Small intestine (tissue), 7 donors: ENCODE measurements at regions not wholly inside any gene's neighbourhood (a gene's known extent, or its start where the extent isn't known, plus 50 kb on each side); places are given as distances from the start of the nearest gene placed in this dataset.

Experiments used
- DNase-seq, 2 donors: peaks; one replicate each; pipeline versions ENCODE4 v3.0.0 to v3.0.0-alpha.2; 2013
- FAIRE-seq: peaks from 2 replicates; lab custom pipeline; 2012; peaks lifted over from hg19 to GRCh38; lab: Jason Lieb, UNC
- H3K27ac ChIP-seq, 3 donors: one replicate each; pipeline ENCODE4 v1.5.1; 2013; ENCODE audit warnings: low read length in 2 of 3, mild to moderate bottlenecking in 2 of 3, control low read depth in 1 of 3, inconsistent platforms in 1 of 3, low read depth in 1 of 3, moderate library complexity in 1 of 3
- H3K27me3 ChIP-seq, 3 donors: one replicate each; pipeline ENCODE4 v1.6.1; 2013; ENCODE audit warnings: low read length in 3 of 3, inconsistent platforms in 1 of 3; ENCODE audit not compliant: control insufficient read depth in 3 of 3, insufficient read depth in 3 of 3
- H3K36me3 ChIP-seq, 3 donors: one replicate each; pipeline ENCODE4 v1.6.1; 2013; ENCODE audit warnings: low read length in 3 of 3, inconsistent platforms in 1 of 3, low read depth in 1 of 3, mild to moderate bottlenecking in 1 of 3, moderate library complexity in 1 of 3; ENCODE audit not compliant: control insufficient read depth in 3 of 3, insufficient read depth in 2 of 3
- H3K4me1 ChIP-seq, 3 donors: one replicate each; pipeline ENCODE4 v1.6.1; 2013; ENCODE audit warnings: low read length in 2 of 3, inconsistent platforms in 1 of 3, low read depth in 1 of 3, mild to moderate bottlenecking in 1 of 3, moderate library complexity in 1 of 3; ENCODE audit not compliant: control insufficient read depth in 3 of 3, insufficient read depth in 2 of 3
- H3K4me3 ChIP-seq, 3 donors: one replicate each; pipeline ENCODE4 v1.5.1; 2013; ENCODE audit warnings: low read length in 3 of 3, control low read depth in 1 of 3, inconsistent platforms in 1 of 3, low read depth in 1 of 3, mild to moderate bottlenecking in 1 of 3, moderate library complexity in 1 of 3
- H3K9me3 ChIP-seq, 2 donors: one replicate each; pipeline ENCODE4 v1.6.1; 2013; ENCODE audit warnings: low read depth in 1 of 2, low read length in 1 of 2; ENCODE audit not compliant: control insufficient read depth in 2 of 2, insufficient read depth in 1 of 2
- WGBS, 3 donors: extraction: QIAGEN DNeasy Blood & Tissue Kit; methylation state at CpG; one replicate each; pipeline ENCODE4 v1.1.7; 2013; 5-methylcytosine and 5-hydroxymethylcytosine counted together
- donor health status: healthy with polysubstance abuse.
- donor health status: control.
- donor health status: control.
- donor health status: Bipolar disorder and iron deficiency.
- donor health status: healthy.

GRCh38 chr7:25887266-25887665, 264.7 kb upstream of the NFE2L3 start:
- no peak overlapping the region for H3K4me3 ChIP-seq
- FAIRE-seq: no peak
- H3K9me3 ChIP-seq: no peaks in the 10 kb centered on the region
- H3K27me3 ChIP-seq: peaks cover 0 to 17% (median 6%) of the 10 kb centered on the region in 3 donors
- H3K4me1 ChIP-seq: no peaks in the 10 kb centered on the region
- no peak overlapping the region for H3K27ac ChIP-seq
- 68 to 89% (median 85%) methylated on average over 3 of the region's 3 CpGs for WGBS, 3 donors
- H3K36me3 ChIP-seq: no peaks in the 10 kb centered on the region
- DNase-seq: no peak

- Histone ChIP-seq H3K4me3 (no peak overlapping the region), H3K27ac (no peak overlapping the region), H3K4me1 (no peaks in the 10 kb centered on the region), H3K36me3 (no peaks in the 10 kb centered on the region), H3K27me3 (peaks cover 0 to 14% (median 4%) of the 10 kb centered on the region in 3 donors), H3K9me3 (no peaks in the 10 kb centered on the region)
- WGBS, 3 donors: 96 to 99% (median 99%) methylated on average over 2 of the region's 2 CpGs
- DNase-seq (no peak), FAIRE-seq (no peak)
Observed at GRCh38 chr7:25887795-25888559, 264.0 kb upstream of the NFE2L3 start.

- no peak for FAIRE-seq
- Histone ChIP-seq H3K4me1 (peaks cover 0 to 4% (median 0%) of the 10 kb centered on the region in 3 donors), H3K27me3 (peaks cover 0 to 6% (median 4%) of the 10 kb centered on the region in 3 donors), H3K36me3 (no peaks in the 10 kb centered on the region), H3K4me3 (no peak overlapping the region), H3K27ac (no peak overlapping the region), H3K9me3 (no peaks in the 10 kb centered on the region)
- 52 to 59% (median 58%) methylated on average over 7 of the region's 7 CpGs for WGBS, 3 donors
- no peak for DNase-seq
Observed at GRCh38 chr7:25889765-25890164, 262.2 kb upstream of the NFE2L3 start.

- H3K4me3 ChIP-seq: no peak overlapping the region
- H3K27ac ChIP-seq: no peak overlapping the region
- no peaks in the 10 kb centered on the region for H3K9me3 ChIP-seq
- DNase-seq (no peak), FAIRE-seq (no peak)
- WGBS, 3 donors: 72 to 77% (median 74%) methylated on average over 4 of the region's 4 CpGs
- H3K36me3 ChIP-seq: no peaks in the 10 kb centered on the region
- peaks cover 0 to 4% (median 0%) of the 10 kb centered on the region in 3 donors for H3K4me1 ChIP-seq
- H3K27me3 ChIP-seq: peaks cover 0 to 4% (median 3%) of the 10 kb centered on the region in 3 donors
Observed at GRCh38 chr7:25891591-25891990, 260.4 kb upstream of the NFE2L3 start.

- no peak for FAIRE-seq
- no peak overlapping the region for H3K4me3 ChIP-seq
- 15 to 21% (median 18%) methylated on average over 1 of the region's 1 CpG for WGBS, 3 donors
Observed at GRCh38 chr7:25893436-25893835, 258.6 kb upstream of the NFE2L3 start.

GRCh38 chr7:25894002-25894901, 257.7 kb upstream of the NFE2L3 start:
- DNase-seq (peak; percentile 48 to 50), FAIRE-seq (no peak)
- Histone ChIP-seq H3K27ac (peak overlapping the region in 1 of 3 donors; percentile 46), H3K4me3 (no peak overlapping the region), H3K9me3 (no peaks in the 10 kb centered on the region), H3K27me3 (peaks cover 0 to 4% (median 3%) of the 10 kb centered on the region in 3 donors), H3K4me1 (peaks cover 0 to 4% (median 0%) of the 10 kb centered on the region in 3 donors), H3K36me3 (no peaks in the 10 kb centered on the region)
- 70 to 80% (median 75%) methylated on average over 7 of the region's 7 CpGs for WGBS, 3 donors

More at GRCh38 chr7:25893436-25893835, 258.6 kb upstream of the NFE2L3 start:
- DNase-seq: no peak
- Histone ChIP-seq H3K4me1 (peaks cover 0 to 4% (median 0%) of the 10 kb centered on the region in 3 donors), H3K9me3 (no peaks in the 10 kb centered on the region), H3K36me3 (no peaks in the 10 kb centered on the region), H3K27ac (no peak overlapping the region), H3K27me3 (peaks cover 0 to 4% (median 3%) of the 10 kb centered on the region in 3 donors)

- Histone ChIP-seq H3K4me3 (peak overlapping the region in 1 of 3 donors; percentile 9), H3K36me3 (no peaks in the 10 kb centered on the region), H3K27me3 (peaks cover 0 to 3% (median 0%) of the 10 kb centered on the region in 3 donors), H3K4me1 (peaks cover 0 to 4% (median 0%) of the 10 kb centered on the region in 3 donors), H3K9me3 (no peaks in the 10 kb centered on the region), H3K27ac (peak overlapping the region in 1 of 3 donors; percentile 46)
- FAIRE-seq (no peak), DNase-seq (peak; percentile 62 to 76)
- WGBS, 3 donors: 21 to 23% (median 22%) methylated on average over 30 of the region's 30 CpGs
Observed at GRCh38 chr7:25894902-25895791, 256.9 kb upstream of the NFE2L3 start.
